Body of pancreas (tissue), 4 donors: ENCODE measurements at regions not wholly inside any gene's neighbourhood (a gene's known extent, or its start where the extent isn't known, plus 50 kb on each side); places are given as distances from the start of the nearest gene placed in this dataset.

Experiments
- POLR2A ChIP-seq, 3 donors: fragments of 450-650 bp; IDR thresholded peaks; one replicate each; pipeline ENCODE4 v1.6.1; 2016; ENCODE audit warnings: antibody characterized with exemption in 3 of 3, mild to moderate bottlenecking in 2 of 3
- TF ChIP-seq, protein P1 (sequence below), 7 experiments: fragments of 450-650 bp in 4 of 7; fragments of 200-600 bp in 3 of 7; sonication (generic) in 3 of 7; IDR thresholded peaks; one replicate each; pipeline ENCODE4 v1.5.1; 2016 to 2019; ENCODE audit warnings: antibody characterized with exemption in 7 of 7

DNA sequence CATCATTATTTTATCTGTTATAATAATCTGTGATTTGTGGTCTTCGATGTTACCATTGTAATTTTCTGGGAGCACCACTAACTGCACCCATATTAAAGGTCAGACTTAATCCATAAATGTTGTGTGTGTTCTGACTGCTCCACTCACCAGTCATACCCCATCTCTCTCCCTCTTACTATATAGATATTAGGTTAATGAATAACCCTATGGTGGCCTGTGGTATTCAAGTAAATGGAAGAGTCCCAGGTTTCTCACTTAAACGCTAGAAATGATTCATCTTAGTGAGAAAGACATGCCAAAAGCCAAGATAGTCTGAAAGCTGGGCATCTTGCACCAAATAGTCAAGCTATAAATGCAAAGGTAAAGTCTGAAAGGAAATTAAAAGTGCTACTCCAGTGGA, 1358.5 kb downstream of the ROBO2 start:
- TF ChIP-seq, protein P1, sequence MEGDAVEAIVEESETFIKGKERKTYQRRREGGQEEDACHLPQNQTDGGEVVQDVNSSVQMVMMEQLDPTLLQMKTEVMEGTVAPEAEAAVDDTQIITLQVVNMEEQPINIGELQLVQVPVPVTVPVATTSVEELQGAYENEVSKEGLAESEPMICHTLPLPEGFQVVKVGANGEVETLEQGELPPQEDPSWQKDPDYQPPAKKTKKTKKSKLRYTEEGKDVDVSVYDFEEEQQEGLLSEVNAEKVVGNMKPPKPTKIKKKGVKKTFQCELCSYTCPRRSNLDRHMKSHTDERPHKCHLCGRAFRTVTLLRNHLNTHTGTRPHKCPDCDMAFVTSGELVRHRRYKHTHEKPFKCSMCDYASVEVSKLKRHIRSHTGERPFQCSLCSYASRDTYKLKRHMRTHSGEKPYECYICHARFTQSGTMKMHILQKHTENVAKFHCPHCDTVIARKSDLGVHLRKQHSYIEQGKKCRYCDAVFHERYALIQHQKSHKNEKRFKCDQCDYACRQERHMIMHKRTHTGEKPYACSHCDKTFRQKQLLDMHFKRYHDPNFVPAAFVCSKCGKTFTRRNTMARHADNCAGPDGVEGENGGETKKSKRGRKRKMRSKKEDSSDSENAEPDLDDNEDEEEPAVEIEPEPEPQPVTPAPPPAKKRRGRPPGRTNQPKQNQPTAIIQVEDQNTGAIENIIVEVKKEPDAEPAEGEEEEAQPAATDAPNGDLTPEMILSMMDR (IDR thresholded peaks at IDR 0.05) = no peak
- TF ChIP-seq POLR2A (IDR thresholded peaks at IDR 0.05) = no peak
